NCI-H82 treated with DMSO at 0.1 percent for 48 hours (cell line): ENCODE measurements at regions not wholly inside any gene's neighbourhood (a gene's known extent, or its start where the extent isn't known, plus 50 kb on each side); places are given as distances from the start of the nearest gene placed in this dataset.
"Not testable (repeated sequence)": the region's sequence is repeated elsewhere in the genome, so short reads cannot be mapped to it uniquely, and the experiment has no call there.

Source experiments
- DNase-seq: peaks from one replicate; lab custom pipeline; 2025; ENCODE audit not compliant: unreplicated experiment; lab: John Stamatoyannopoulos, UW

- no peak for DNase-seq
Measured at GRCh38 chr5:2357309-2357708, 394.2 kb downstream of the IRX2 start.

GRCh38 chr5:2355859-2356258 is 395.6 kb downstream of the IRX2 start:
- no peak for DNase-seq

- DNase-seq: no peak
Measured at GRCh38 chr5:2353871-2354440, 397.5 kb downstream of the IRX2 start.

DNA sequence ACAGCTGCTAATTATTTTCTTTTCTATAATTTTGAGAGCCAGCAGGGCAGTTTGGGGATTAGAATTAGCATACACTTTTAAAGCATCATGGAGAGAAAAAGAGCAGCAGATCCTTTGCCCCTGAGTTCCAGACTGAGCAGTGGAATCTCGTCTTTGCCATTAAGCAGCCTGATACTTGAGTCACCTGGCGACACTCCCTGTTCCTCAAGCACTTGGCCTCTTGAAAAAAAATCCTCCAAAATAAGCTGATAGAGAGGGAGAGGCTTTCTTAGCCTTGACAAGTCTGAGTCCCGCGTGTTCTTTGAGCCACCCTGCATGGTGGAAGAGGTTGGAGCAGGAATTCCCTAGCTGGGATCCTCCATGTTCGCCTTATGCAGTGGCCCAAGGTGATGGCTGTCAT is 398.3 kb downstream of the IRX2 start:
- DNase-seq: no peak

DNA sequence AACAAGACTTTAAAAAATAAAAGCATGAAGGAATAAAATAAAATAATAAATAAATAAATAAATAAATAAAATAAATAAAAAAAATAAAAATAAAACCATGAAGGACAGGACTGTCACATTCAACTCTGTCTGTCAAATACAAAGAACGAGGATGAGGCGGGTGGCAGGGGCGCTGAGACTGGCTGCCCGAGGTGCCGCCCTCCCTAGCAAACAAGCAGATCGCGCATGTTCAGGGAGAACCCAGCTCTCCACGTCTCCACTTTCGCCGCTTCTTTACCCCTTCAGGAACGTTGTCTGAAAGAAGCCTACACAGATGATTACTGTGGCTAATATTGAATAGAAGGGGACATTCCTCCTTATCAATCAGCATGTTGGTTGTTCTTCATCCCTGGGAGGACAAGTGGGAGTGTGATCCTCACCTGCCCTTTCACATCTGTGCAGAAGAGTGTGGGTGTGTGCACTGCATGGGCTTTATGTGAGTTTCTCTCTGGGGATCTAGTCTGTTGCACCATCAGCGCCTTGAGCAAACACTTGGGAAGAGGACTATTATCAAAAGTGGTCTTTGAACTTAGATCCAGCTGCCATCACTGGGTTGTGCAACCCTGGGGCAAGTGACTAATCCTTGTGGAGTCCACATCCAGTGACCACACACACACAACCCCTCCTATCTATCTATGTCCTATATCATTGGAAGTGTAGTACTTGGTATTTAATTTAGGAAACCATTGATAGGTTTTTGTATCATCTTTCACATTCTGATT is 399.2 kb downstream of the IRX2 start:
- no peak for DNase-seq

- not testable (repeated sequence) for DNase-seq
Measured at GRCh38 chr5:2349768-2350167, 401.7 kb downstream of the IRX2 start.

DNA sequence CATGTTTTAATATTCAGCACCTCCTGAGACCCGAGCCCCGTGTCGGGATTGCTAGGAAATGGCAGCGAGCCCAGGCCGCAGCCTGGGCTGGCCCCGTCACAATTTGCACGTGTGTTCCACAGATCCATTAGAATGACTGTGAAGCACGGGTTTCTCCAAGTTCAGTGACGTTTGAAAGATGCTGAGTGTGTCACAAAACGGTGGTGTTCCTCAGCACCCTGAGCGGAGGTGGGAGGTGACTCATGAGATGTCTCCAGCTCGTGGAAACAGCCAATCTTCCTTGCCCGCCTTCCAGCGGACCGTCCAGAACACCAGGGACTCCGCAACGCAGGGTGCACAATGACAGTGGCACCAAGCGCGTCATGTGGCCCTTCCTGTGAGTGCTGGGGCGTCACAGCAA is 412.8 kb downstream of the IRX2 start:
- no peak for DNase-seq

DNA sequence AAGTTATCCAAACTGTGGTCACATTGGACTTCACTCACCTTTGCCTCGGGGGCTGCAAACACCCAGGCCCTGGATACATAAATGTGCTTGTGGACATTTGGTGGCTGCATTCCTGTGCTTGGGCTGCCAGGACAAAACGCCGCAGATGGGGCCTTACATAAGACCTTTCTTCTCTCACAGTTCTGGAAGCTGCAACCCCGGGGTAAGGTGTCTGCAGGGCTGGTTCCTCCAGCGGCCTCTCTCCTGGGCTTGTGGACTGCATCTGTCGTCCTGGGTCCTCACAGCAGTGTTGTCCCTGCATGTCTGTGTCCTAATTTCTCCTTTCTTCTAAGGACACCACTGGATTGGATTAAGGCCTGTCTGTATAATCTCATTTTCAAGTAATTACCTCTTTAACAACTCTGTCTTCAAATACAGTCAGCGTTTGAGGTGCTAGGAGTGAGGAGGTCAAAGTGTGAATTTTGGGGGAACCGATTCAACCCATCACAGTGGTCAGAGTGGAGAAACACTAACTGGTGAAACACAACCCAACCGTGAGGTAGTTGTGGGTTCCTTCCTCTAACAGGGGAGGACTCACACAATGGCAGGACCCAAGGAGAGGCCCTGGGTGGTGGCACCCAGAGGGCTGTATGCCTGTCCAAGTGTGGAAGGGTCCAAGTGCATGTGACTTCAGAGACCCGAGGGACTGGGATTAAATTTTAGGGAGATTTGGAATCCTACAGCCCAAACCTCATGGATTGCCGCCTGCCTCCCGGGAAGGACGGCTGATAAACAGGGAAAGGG is 415.6 kb downstream of the IRX2 start:
- no peak for DNase-seq

DNA sequence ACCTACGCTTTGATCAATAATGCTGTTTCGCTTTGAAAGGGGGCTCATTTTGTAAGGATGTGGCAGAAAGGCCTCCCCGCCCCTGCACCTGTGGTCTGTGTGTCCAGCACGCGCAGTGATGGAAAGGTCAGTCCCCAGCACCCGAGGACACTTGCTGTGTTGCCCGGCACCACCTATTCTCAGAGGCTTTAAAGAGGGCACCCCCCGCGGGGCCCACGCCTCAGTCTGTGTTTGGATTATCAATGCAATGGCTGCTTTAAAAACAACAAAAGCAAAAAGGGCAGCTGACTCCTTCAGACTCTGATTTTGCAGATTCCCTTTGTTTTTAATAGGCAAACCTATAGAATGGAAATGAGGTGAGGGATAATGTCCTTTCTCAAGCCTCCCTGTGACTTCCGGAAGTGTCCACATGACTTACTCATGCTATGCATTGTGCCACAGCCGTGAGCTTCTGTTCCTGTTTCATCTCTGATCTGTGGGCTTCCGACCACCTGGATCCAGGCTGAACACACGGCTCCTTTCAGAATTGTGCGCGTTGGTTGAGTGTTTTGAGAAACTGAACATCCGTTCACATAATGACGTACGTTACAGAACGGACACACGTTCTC is 416.2 kb downstream of the IRX2 start:
- no peak for DNase-seq

DNA sequence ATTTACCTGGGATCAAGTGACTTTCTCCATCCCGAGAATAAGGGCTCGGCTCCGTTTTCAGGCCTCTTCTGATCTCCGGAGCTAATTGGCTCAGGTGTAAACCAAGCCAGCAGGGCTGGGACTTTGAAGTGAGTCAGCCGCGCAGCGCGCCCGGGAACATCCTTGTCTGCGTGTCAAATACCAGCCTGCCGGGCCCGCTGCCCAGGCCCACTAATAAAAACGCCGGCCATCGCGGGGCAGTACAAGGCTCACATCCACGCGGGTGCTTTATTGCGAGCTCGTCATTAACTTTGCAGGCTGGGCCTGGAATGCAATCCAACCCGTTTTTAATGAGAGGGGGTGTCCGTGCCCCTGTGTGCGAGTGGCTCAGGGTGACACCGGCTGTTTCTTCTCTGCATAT is 416.8 kb downstream of the IRX2 start:
- DNase-seq: no peak

DNA sequence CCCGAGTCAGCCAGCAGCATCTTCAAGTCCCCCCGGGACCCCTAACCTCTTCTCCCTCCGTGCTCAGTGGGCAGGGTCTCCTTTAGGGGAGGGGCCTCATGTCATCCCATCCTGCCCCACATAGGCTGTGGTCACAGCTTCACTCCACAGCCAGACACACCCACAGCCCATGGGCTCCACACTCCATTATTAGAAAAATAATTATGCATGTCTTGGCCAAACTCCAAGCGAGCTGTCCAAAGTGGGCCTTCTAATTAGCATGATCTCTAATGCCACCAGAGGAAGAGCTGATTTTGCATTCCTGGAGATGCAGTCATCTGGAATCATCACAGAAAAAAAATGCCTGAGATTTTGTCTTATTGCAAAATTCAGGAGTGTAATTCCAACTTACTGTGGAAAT is 418.2 kb downstream of the IRX2 start:
- no peak for DNase-seq

GRCh38 chr5:2332521-2332920 is 419.0 kb downstream of the IRX2 start:
- no peak for DNase-seq

DNA sequence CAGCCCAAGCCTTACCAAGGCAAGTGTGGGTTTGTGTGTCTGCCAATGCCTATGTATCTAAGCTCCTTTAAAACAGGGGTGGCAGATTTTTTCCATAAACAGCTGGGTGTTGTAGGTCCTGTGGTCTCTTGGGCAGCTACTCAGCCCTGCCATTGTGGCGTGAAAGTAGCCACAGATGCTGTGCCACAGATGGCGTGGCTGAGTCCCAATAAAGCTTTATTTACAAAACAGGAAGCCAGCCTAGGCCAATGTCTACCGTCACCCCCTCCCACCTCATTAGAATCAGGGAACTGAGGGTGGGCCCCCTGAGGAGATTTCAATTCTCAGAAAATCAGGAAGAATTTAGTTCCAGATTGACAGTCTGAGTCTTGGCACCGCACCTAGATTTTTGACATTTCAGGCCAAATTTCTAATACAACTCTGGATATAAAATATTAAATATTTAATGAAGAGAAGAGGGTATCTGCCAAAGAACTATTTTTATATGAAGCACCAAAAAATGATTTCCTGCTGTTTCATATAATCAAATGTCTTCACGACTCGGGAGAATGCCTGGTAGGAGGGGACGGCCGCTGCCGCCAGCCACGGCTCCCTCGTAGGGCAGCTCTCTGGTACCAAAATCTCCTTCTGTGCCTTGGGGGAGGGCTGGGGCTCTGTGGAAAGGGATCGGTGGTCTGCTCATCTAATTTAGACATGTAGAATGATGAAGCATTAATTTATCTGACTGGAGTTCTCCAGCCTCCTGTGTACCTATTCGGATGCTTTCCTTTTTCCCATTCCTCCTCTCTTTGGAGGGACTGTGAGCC is 420.9 kb downstream of the IRX2 start:
- no peak for DNase-seq

DNA sequence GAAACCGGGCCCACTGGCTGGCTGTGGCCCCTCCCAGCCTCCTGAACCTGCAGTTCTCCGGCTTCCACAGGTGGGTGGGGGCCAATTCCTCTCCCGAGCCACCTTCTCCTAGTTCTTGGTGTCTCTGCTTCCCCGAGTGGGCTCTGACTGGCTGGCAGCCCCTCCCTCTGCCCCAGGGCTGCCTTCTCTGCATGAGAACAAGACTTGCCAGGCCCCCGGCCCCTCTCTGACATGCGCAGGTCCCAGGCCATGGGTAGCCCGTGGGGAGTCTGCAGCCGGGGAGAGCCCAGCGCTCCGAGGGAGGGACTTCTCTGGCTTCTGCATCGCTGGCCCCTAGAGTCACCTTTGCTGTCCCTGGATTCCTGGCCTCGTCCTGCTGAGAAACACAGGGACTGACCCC is 421.7 kb downstream of the IRX2 start:
- DNase-seq: no peak

- DNase-seq: no peak
Measured at GRCh38 chr5:2326601-2327000, 424.9 kb downstream of the IRX2 start.

DNA sequence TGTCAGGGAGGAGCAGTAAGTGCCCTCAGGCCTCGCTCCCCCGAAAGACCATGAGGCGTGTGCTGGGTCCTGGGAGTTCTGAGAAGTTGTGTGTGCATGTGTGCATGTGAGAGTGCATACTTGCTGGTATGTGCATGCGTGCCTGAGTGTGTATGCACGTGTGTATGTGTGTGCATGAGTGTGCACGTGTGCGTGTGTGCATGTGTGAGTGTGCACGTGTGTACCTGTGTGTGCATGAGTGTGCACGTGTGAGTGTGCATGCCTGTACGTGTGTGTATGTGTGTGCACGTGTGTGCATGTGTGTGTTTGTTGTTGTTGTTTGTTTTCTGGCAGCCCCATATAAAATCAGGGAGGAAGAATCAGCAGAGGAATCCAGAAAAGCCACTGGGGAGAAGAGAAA is 426.7 kb downstream of the IRX2 start:
- no peak for DNase-seq

DNA sequence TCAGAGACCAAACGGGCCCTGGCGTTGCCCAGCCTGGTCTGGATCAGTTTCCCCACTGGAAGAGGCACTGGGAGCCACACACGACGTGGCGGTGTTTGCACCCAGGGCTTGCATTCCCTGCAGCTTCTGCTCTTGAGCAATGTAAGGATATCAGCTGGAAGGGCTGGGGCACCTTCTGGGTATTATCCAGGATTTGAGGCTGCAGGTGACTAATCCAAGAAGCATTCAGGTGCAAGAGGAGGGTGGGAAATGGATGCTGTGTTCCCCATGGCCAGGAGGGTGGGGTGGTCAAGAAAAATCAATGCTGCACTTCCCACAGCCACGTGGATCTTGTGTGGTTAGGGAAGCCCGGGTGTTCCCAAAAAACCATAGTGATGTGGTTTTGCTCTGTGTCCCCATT is 430.9 kb downstream of the IRX2 start:
- no peak for DNase-seq

- DNase-seq: no peak
Measured at GRCh38 chr5:2317540-2317939, 433.9 kb downstream of the IRX2 start.

- no peak for DNase-seq
Measured at GRCh38 chr5:2311851-2312250, 429.1 kb upstream of the IRX4 start.

DNA sequence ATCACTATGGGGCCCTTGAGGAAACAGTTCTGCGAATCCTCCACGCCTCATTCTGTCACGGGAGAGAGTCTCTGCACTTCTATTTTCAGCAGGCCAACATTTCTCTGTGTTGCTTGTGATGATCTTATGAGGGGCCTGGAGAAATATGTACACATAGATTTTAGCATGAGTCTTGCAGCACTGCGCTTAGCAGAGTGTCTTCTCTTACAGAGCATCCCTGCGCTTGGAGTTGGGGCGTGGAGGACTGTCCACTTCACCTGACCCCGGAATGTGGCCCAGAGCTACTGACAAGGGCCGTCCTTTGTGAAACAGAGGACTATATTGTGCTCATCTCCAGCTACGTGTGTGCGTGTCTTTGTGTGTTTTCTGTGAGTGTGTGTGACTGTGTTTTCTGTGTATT is 428.2 kb upstream of the IRX4 start:
- no peak for DNase-seq

GRCh38 chr5:2307631-2308030 is 424.9 kb upstream of the IRX4 start:
- DNase-seq: no peak
